GM12878 (cell line): ENCODE measurements at regions not wholly inside any gene's neighbourhood (a gene's known extent, or its start where the extent isn't known, plus 50 kb on each side); places are given as distances from the start of the nearest gene placed in this dataset.

Source experiments
- ATAC-seq: fragments of 200-7000 bp; cut with Tn5 transposase; 3 replicates; pipeline ENCODE4 v1.9.1; 2020; ENCODE audit warnings: mild to moderate bottlenecking, moderate library complexity
- BruUV-seq: library from RNA; stranded (reverse); fragments of 400-500 nt; replicated peaks from 2 replicates; lab custom pipeline; 2021; lab: Mats Ljungman, UMichigan
- CTCF ChIA-PET: fragments of 300-600 bp; sonication (Branson Sonifier 250); formaldehyde crosslinking; extraction: SDS; loops from one replicate; lab custom pipeline; 2021; ENCODE audit warnings: inconsistent platforms; lab: Yijun Ruan, JAX
- POLR2A ChIA-PET: fragments of 350-600 bp; formaldehyde crosslinking; extraction: SDS; loops from one replicate; lab custom pipeline; 2021; ENCODE audit warnings: inconsistent platforms; lab: Charles Lee
- RAD21 ChIA-PET: fragments of 300-600 bp; sonication (Branson Sonifier 250); formaldehyde crosslinking; loops from one replicate; lab custom pipeline; 2023; ENCODE audit warnings: antibody characterized with exemption; ENCODE audit not compliant: unreplicated experiment; lab: Charles Lee
- SMC1A ChIA-PET: fragments of 300-600 bp; sonication (Branson Sonifier 250); formaldehyde crosslinking; loops from one replicate; lab custom pipeline; 2023; ENCODE audit not compliant: unreplicated experiment, uncharacterized antibody; lab: Charles Lee
- DNase-seq: peaks from one replicate; pipeline ENCODE4 v3.0.0-alpha.2; 2011; ENCODE audit warnings: low read depth, low spot score
- FAIRE-seq: peaks from 3 replicates; lab custom pipeline; 2011; peaks lifted over from hg19 to GRCh38; lab: Jason Lieb, UNC
- H2AFZ ChIP-seq: 2 replicates; pipeline ENCODE4 v1.6.0; 2011; ENCODE audit warnings: low read depth, low read length, control low read depth; ENCODE audit not compliant: control insufficient read depth
- H3K27ac ChIP-seq: 2 replicates; pipeline ENCODE4 v1.5.1; 2011; ENCODE audit warnings: control low read depth; ENCODE audit not compliant: control insufficient read depth, insufficient read depth
- H3K27me3 ChIP-seq, 2 experiments: replicated peaks in 1 of 2; 2 replicates each; pipeline versions ENCODE4 v1.6.0 to v1.6.1; 2011; ENCODE audit warnings: low read length in 1 of 2; ENCODE audit not compliant: control insufficient read depth in 2 of 2, insufficient read depth in 2 of 2
- H3K36me3 ChIP-seq, 2 experiments: 2 replicates each; pipeline ENCODE4 v1.5.1; 2011; ENCODE audit warnings: low read length in 1 of 2; ENCODE audit not compliant: control insufficient read depth in 2 of 2, insufficient read depth in 2 of 2
- H3K4me1 ChIP-seq: 2 replicates; pipeline ENCODE4 v1.6.1; 2011; ENCODE audit warnings: mild to moderate bottlenecking, low read length, moderate library complexity, mixed read lengths; ENCODE audit not compliant: control insufficient read depth, insufficient read depth
- H3K4me2 ChIP-seq: 2 replicates; pipeline ENCODE4 v1.6.0; 2011; ENCODE audit warnings: control low read depth; ENCODE audit not compliant: control insufficient read depth, insufficient read depth
- H3K4me3 ChIP-seq: fragments of 200-600 bp; sonication (generic); 2 replicates; pipeline ENCODE4 v1.5.1; 2016
- H3K79me2 ChIP-seq: 2 replicates; pipeline ENCODE4 v1.6.0; 2011; ENCODE audit warnings: low read length; ENCODE audit not compliant: control insufficient read depth, insufficient read depth
- H3K9ac ChIP-seq: 2 replicates; pipeline ENCODE4 v1.8.0; 2011; ENCODE audit warnings: low read length, control low read depth, mixed read lengths; ENCODE audit not compliant: control insufficient read depth, insufficient read depth
- H3K9me3 ChIP-seq: replicated peaks from 3 replicates; pipeline ENCODE4 v1.5.1; 2011; ENCODE audit warnings: mild to moderate bottlenecking, low read length; ENCODE audit not compliant: control insufficient read depth, insufficient read depth
- H4K20me1 ChIP-seq: 2 replicates; pipeline ENCODE4 v1.6.0; 2011; ENCODE audit not compliant: control insufficient read depth, insufficient read depth
- FOS ChIP-seq: IDR thresholded peaks from 3 replicates; pipeline ENCODE4 v1.6.1; 2011; ENCODE audit warnings: borderline replicate concordance; ENCODE audit not compliant: insufficient read length; ENCODE audit errors: extremely low read depth
- HDAC6 ChIP-seq: fragments of 200-600 bp; sonication (generic); IDR thresholded peaks from one replicate; pipeline ENCODE4 v1.8.0; 2017; ENCODE audit warnings: antibody characterized with exemption; ENCODE audit not compliant: unreplicated experiment
- NRF1 ChIP-seq: conservative IDR thresholded peaks from 2 replicates; pipeline ENCODE4 v1.6.1; 2011; ENCODE audit warnings: mild to moderate bottlenecking, low read depth, low read length, improper control_type of control experiment
- POLR2A ChIP-seq: IDR thresholded peaks from 2 replicates; pipeline ENCODE4 v1.6.1; 2011; ENCODE audit warnings: low read depth, mild to moderate bottlenecking, low read length
- RB1 ChIP-seq: fragments of 450-650 bp; formaldehyde crosslinking; IDR thresholded peaks from 2 replicates; pipeline ENCODE4 v1.6.1; 2017; ENCODE audit warnings: mild to moderate bottlenecking, borderline replicate concordance
- TCF3 ChIP-seq: IDR thresholded peaks from 2 replicates; pipeline ENCODE4 v1.6.1; 2012; ENCODE audit warnings: low read depth, mild to moderate bottlenecking, low read length, borderline replicate concordance; ENCODE audit not compliant: insufficient read depth
- ZBED1 ChIP-seq: IDR thresholded peaks from 2 replicates; pipeline ENCODE4 v1.6.1; 2016; ENCODE audit warnings: borderline replicate concordance
- WGBS: methylation state at CpG from one replicate; pipeline ENCODE4 v1.1.6; 2016; ENCODE audit warnings: low lambda C conversion rate; ENCODE audit not compliant: insufficient replicate concordance, insufficient coverage; ENCODE audit errors: missing lambda C conversion rate; 5-methylcytosine and 5-hydroxymethylcytosine counted together
- in situ Hi-C: fragments of 300-500 bp; cut with MboI; formaldehyde crosslinking; loops from 9 replicates; pipeline ENCODE4 v1.14.3; 2018; ENCODE audit warnings: mixed read lengths
- intact Hi-C: fragments of 100-400 bp; cut with micrococcal nuclease; formaldehyde crosslinking; loops from one replicate; pipeline ENCODE4 v1.14.2; 2022; ENCODE audit not compliant: unreplicated experiment

- WGBS = 0% methylated on average over 5 of the region's 5 CpGs
Measured at GRCh38 chr10:113449006-113449695, 103.7 kb upstream of the HABP2 start.

GRCh38 chr10:113450046-113450804 lies 102.6 kb upstream of the HABP2 start:
- ATAC-seq = no peak
- intact Hi-C loops = no loop called here

More at GRCh38 chr10:113449006-113449695, 103.7 kb upstream of the HABP2 start:
- intact Hi-C loops = no loop called here
- Histone ChIP-seq H3K79me2 (no peaks in the 10 kb centered on the region), H3K4me2 (no peak overlapping the region), H4K20me1 (no peaks in the 10 kb centered on the region), H3K27ac (no peak overlapping the region), H3K9me3 (no peaks in the 10 kb centered on the region), H3K4me1 (no peaks in the 10 kb centered on the region), H3K4me3 (no peak overlapping the region), H3K9ac (no peak overlapping the region), H3K27me3 (no peaks in the 10 kb centered on the region; a peak in 1 of 4 replicates), H3K36me3 (no peaks in the 10 kb centered on the region), H2AFZ (no peak overlapping the region)
- no peak for ATAC-seq
- SMC1A ChIA-PET = no interaction called here
- no peak for DNase-seq
- in situ Hi-C loops = no loop called here
- RAD21 ChIA-PET = no interaction called here
- POLR2A ChIA-PET = no interaction called here
- no peak for FAIRE-seq
- CTCF ChIA-PET = no interaction called here
- TF ChIP-seq ZBED1 = no peak
- no peak for TF ChIP-seq RB1
- no peak for TF ChIP-seq TCF3
- BruUV-seq = no TSS peak

More at GRCh38 chr10:113450046-113450804, 102.6 kb upstream of the HABP2 start:
- no peaks in the 10 kb centered on the region for H4K20me1 ChIP-seq
- no peak overlapping the region for H3K9ac ChIP-seq
- no peak for TF ChIP-seq NRF1
- no peak for TF ChIP-seq FOS
- no peak for TF ChIP-seq POLR2A
- no peak for TF ChIP-seq HDAC6
- TF ChIP-seq, all 136 proteins: peak for 0
- RAD21 ChIA-PET = no interaction called here
- Histone ChIP-seq H3K4me2 (no peak overlapping the region), H3K4me3 (no peak overlapping the region), H3K9me3 (no peaks in the 10 kb centered on the region), H3K27me3 (no peaks in the 10 kb centered on the region; a peak in 1 of 4 replicates), H3K36me3 (no peaks in the 10 kb centered on the region), H2AFZ (no peak overlapping the region), H3K27ac (no peak overlapping the region), H3K79me2 (no peaks in the 10 kb centered on the region), H3K4me1 (no peaks in the 10 kb centered on the region)
- SMC1A ChIA-PET = no interaction called here
- WGBS = 28% methylated on average over 9 of the region's 9 CpGs
- no TSS peak for BruUV-seq
- CTCF ChIA-PET = no interaction called here
- in situ Hi-C loops = no loop called here
- no peak for FAIRE-seq
- POLR2A ChIA-PET = no interaction called here
- no peak for DNase-seq
